Transverse colon (tissue), 4 donors: ENCODE measurements at regions not wholly inside any gene's neighbourhood (a gene's known extent, or its start where the extent isn't known, plus 50 kb on each side); places are given as distances from the start of the nearest gene placed in this dataset.
"Not testable (repeated sequence)": the region's sequence is repeated elsewhere in the genome, so short reads cannot be mapped to it uniquely, and the experiment has no call there.

Experiments
- DNase-seq: peaks from one replicate; pipeline ENCODE4 v3.0.0-alpha.2; 2019
- H3K27ac ChIP-seq, 4 donors: fragments of 200-600 bp; sonication (generic); 2 replicates each; pipeline ENCODE4 v1.5.1; 2016 to 2018; ENCODE audit warnings: inconsistent platforms in 4 of 4
- H3K27me3 ChIP-seq: fragments of 200-600 bp; sonication (generic); 2 replicates; pipeline ENCODE4 v1.5.1; 2017; ENCODE audit warnings: inconsistent platforms
- H3K36me3 ChIP-seq, 4 donors: fragments of 200-600 bp; sonication (generic); 2 replicates each; pipeline ENCODE4 v1.5.1; 2017 to 2019; ENCODE audit warnings: inconsistent platforms in 4 of 4
- H3K4me1 ChIP-seq, 4 donors: fragments of 200-600 bp; sonication (generic); 2 replicates each; pipeline ENCODE4 v1.5.1; 2017 to 2020; ENCODE audit warnings: inconsistent platforms in 4 of 4
- H3K4me3 ChIP-seq, 4 donors: fragments of 200-600 bp; sonication (generic); 1 replicate in 1 of 4; 2 replicates in 3 of 4; pipeline versions ENCODE4 v1.5.1 to v1.6.1; 2017 to 2019; ENCODE audit warnings: inconsistent platforms in 4 of 4
- H3K9me3 ChIP-seq, 2 donors: fragments of 200-600 bp; sonication (generic); 2 replicates each; pipeline ENCODE4 v1.5.1; 2017 to 2019; ENCODE audit warnings: inconsistent platforms in 2 of 2
- CTCF ChIP-seq, 5 experiments: fragments of 200-600 bp in 3 of 5; fragments of 450-650 bp in 2 of 5; sonication (generic) in 3 of 5; IDR thresholded peaks; 1 replicate in 2 of 5; 2 replicates in 3 of 5; pipeline ENCODE4 v1.5.1; 2016 to 2017; ENCODE audit warnings: antibody characterized with exemption in 5 of 5, inconsistent platforms in 3 of 5, mild to moderate bottlenecking in 2 of 5, moderate library complexity in 1 of 5
- WGBS, 2 donors: methylation state at CpG; one replicate each; pipeline ENCODE4 v1.1.5; 2018; ENCODE audit warnings: low coverage in 1 of 2; 5-methylcytosine and 5-hydroxymethylcytosine counted together
- in situ Hi-C, 4 donors: fragments of 200-750 bp; cut with MboI; loops; one replicate each; pipeline versions ENCODE4 v1.15.0 to v1.15.1; 2017; ENCODE audit warnings: low sequenced_read_pairs in 3 of 4, low pct_ligation_motif_present in 1 of 4, low pct_unique_long_range_greater_than_20kb in 1 of 4
- intact Hi-C: fragments of 100-400 bp; cut with DNase I; formaldehyde crosslinking; loops from one replicate; pipeline ENCODE4 v1.15.1; 2023; ENCODE audit warnings: low total_unique reads

- H3K9me3 ChIP-seq, H3K36me3 ChIP-seq, H3K4me1 ChIP-seq, DNase-seq, in situ Hi-C loops, intact Hi-C loops, H3K27me3 ChIP-seq, H3K4me3 ChIP-seq: not testable (repeated sequence)
- H3K27ac ChIP-seq, result peak overlapping the region; percentile 34 to 50 (median 38)
- WGBS, 2 donors, result 46% methylated on average over 1 of the region's 7 CpGs; no CpG with 5 or more reads in 1 of the 2 donors
These were observed 89.3 kb upstream of the IKBKE start for GRCh38 chr1:206380791-206381610.

- H3K27ac ChIP-seq, H3K4me3 ChIP-seq, H3K4me1 ChIP-seq, intact Hi-C loops, H3K27me3 ChIP-seq, H3K36me3 ChIP-seq, H3K9me3 ChIP-seq, in situ Hi-C loops: not testable (repeated sequence)
- WGBS, 2 donors, result 36% methylated on average over 4 of the region's 11 CpGs; no CpG with 5 or more reads in 1 of the 2 donors
- peak in 2 of 5 experiments; percentile 14 to 20 for TF ChIP-seq CTCF (IDR thresholded peaks at IDR 0.05)
- peak; percentile 12 for DNase-seq
These were observed 86.1 kb upstream of the IKBKE start for GRCh38 chr1:206384029-206384807.

- 80 to 81% methylated on average over 1 of the region's 1 CpG for WGBS, 2 donors
- intact Hi-C loops, result not testable (repeated sequence)
These were observed 85.4 kb upstream of the IKBKE start for GRCh38 chr1:206384891-206385290.

GRCh38 chr1:206387631-206388030, 82.6 kb upstream of the IKBKE start:
- H3K4me3 ChIP-seq, DNase-seq, intact Hi-C loops, H3K36me3 ChIP-seq, H3K4me1 ChIP-seq, in situ Hi-C loops, H3K27me3 ChIP-seq, H3K9me3 ChIP-seq, H3K27ac ChIP-seq: not testable (repeated sequence)
- no CpG with 5 or more reads among the region's 5 CpGs for WGBS, 2 donors

More at GRCh38 chr1:206384891-206385290, 85.4 kb upstream of the IKBKE start:
- H3K9me3 ChIP-seq, H3K27ac ChIP-seq, DNase-seq, H3K36me3 ChIP-seq, H3K4me1 ChIP-seq, H3K27me3 ChIP-seq, in situ Hi-C loops, H3K4me3 ChIP-seq: not testable (repeated sequence)

GRCh38 chr1:206391903-206392302, 78.4 kb upstream of the IKBKE start:
- H3K27me3 ChIP-seq, in situ Hi-C loops, DNase-seq, H3K9me3 ChIP-seq, H3K36me3 ChIP-seq, H3K4me3 ChIP-seq, intact Hi-C loops, H3K4me1 ChIP-seq, H3K27ac ChIP-seq: not testable (repeated sequence)
- WGBS, 2 donors, result 100% methylated on average over 1 of the region's 2 CpGs; no CpG with 5 or more reads in 1 of the 2 donors

GRCh38 chr1:206397501-206397900, 72.8 kb upstream of the IKBKE start:
- H3K27ac ChIP-seq, H3K27me3 ChIP-seq, H3K9me3 ChIP-seq, H3K4me1 ChIP-seq, H3K36me3 ChIP-seq, in situ Hi-C loops, H3K4me3 ChIP-seq, DNase-seq, intact Hi-C loops: not testable (repeated sequence)
- 70% methylated on average over 4 of the region's 6 CpGs; no CpG with 5 or more reads in 1 of the 2 donors for WGBS, 2 donors

- in situ Hi-C loops, H3K27me3 ChIP-seq, H3K36me3 ChIP-seq, H3K9me3 ChIP-seq, H3K4me1 ChIP-seq, H3K27ac ChIP-seq, DNase-seq, H3K4me3 ChIP-seq, intact Hi-C loops: not testable (repeated sequence)
- 89% methylated on average over 2 of the region's 3 CpGs; no CpG with 5 or more reads in 1 of the 2 donors for WGBS, 2 donors
These were observed 72.0 kb upstream of the IKBKE start for GRCh38 chr1:206398261-206398660.

GRCh38 chr1:206403612-206404307, 66.5 kb upstream of the IKBKE start:
- H3K9me3 ChIP-seq, H3K27me3 ChIP-seq, H3K36me3 ChIP-seq, DNase-seq, H3K27ac ChIP-seq, in situ Hi-C loops, H3K4me3 ChIP-seq, intact Hi-C loops, H3K4me1 ChIP-seq: not testable (repeated sequence)
- WGBS, 2 donors, result no CpG with 5 or more reads among the region's 5 CpGs

GRCh38 chr1:206404309-206405027, 65.8 kb upstream of the IKBKE start:
- H3K4me3 ChIP-seq, H3K9me3 ChIP-seq, H3K4me1 ChIP-seq, intact Hi-C loops, H3K36me3 ChIP-seq, in situ Hi-C loops, H3K27ac ChIP-seq, DNase-seq, H3K27me3 ChIP-seq: not testable (repeated sequence)
- WGBS, 2 donors, result 67% methylated on average over 4 of the region's 8 CpGs; no CpG with 5 or more reads in 1 of the 2 donors
